Chondrocyte (in vitro differentiated cells): ENCODE measurements at regions not wholly inside any gene's neighbourhood (a gene's known extent, or its start where the extent isn't known, plus 50 kb on each side); places are given as distances from the start of the nearest gene placed in this dataset.

ENCODE experiments used
- DNase-seq: peaks from one replicate; pipeline ENCODE4 v3.0.0; 2021; ENCODE audit warnings: mixed read lengths, low spot score
- H3K27ac Mint-ChIP-seq: one replicate; pipeline ENCODE4 v1.8.0; 2021; ENCODE audit warnings: mild to moderate bottlenecking, moderate library complexity, mixed read lengths; ENCODE audit not compliant: unreplicated experiment
- H3K27me3 Mint-ChIP-seq: 2 replicates; pipeline ENCODE4 v1.8.0; 2021; ENCODE audit warnings: low read depth, mixed read lengths
- H3K36me3 Mint-ChIP-seq: 2 replicates; pipeline ENCODE4 v1.8.0; 2021; ENCODE audit warnings: low read depth, mixed read lengths
- H3K4me1 Mint-ChIP-seq: 2 replicates; pipeline ENCODE4 v1.8.0; 2021; ENCODE audit warnings: low read depth, mild to moderate bottlenecking, mixed read lengths
- H3K4me3 Mint-ChIP-seq: one replicate; pipeline ENCODE4 v1.8.0; 2021; ENCODE audit warnings: mild to moderate bottlenecking, moderate library complexity, mixed read lengths; ENCODE audit not compliant: unreplicated experiment
- H3K9me3 Mint-ChIP-seq: 2 replicates; pipeline ENCODE4 v1.8.0; 2021; ENCODE audit warnings: low read depth, mixed read lengths
- CTCF ChIP-seq: fragments of 200-600 bp; sonication (generic); IDR thresholded peaks from 2 replicates; pipeline ENCODE4 v1.5.0; 2021; ENCODE audit warnings: antibody characterized with exemption, mild to moderate bottlenecking, moderate library complexity

GRCh38 chr5:136805466-136805865 lies 440.1 kb upstream of the TRPC7 start:
- peak; percentile 53 for TF ChIP-seq CTCF
- Mint-ChIP-seq H3K4me3 (no peak overlapping the region), H3K9me3 (no peaks in the 10 kb centered on the region), H3K27me3 (peaks cover 15% of the 10 kb centered on the region), H3K27ac (no peak overlapping the region), H3K4me1 (peaks cover 3% of the 10 kb centered on the region), H3K36me3 (no peaks in the 10 kb centered on the region)
- no peak for DNase-seq

GRCh38 chr5:136802383-136802782 lies 437.0 kb upstream of the TRPC7 start:
- Mint-ChIP-seq H3K4me3 (no peak overlapping the region), H3K27ac (no peak overlapping the region), H3K27me3 (peaks cover 22% of the 10 kb centered on the region)

GRCh38 chr5:136799806-136800372 lies 434.5 kb upstream of the TRPC7 start:
- Mint-ChIP-seq H3K4me3 (no peak overlapping the region), H3K27me3 (peaks cover 17% of the 10 kb centered on the region), H3K9me3 (no peaks in the 10 kb centered on the region), H3K36me3 (no peaks in the 10 kb centered on the region), H3K4me1 (no peaks in the 10 kb centered on the region), H3K27ac (no peak overlapping the region)
- DNase-seq = no peak
- TF ChIP-seq CTCF = no peak

More at GRCh38 chr5:136802383-136802782, 437.0 kb upstream of the TRPC7 start:
- Mint-ChIP-seq H3K36me3 (no peaks in the 10 kb centered on the region), H3K4me1 (no peaks in the 10 kb centered on the region), H3K9me3 (no peaks in the 10 kb centered on the region)
- DNase-seq = no peak
- peak; percentile 76 for TF ChIP-seq CTCF

GRCh38 chr5:136793300-136793699 lies 428.0 kb upstream of the TRPC7 start:
- H3K4me1 Mint-ChIP-seq = no peaks in the 10 kb centered on the region
- H3K36me3 Mint-ChIP-seq = no peaks in the 10 kb centered on the region
- H3K27me3 Mint-ChIP-seq = peaks cover 11% of the 10 kb centered on the region
- no peak overlapping the region for H3K4me3 Mint-ChIP-seq
- no peak for DNase-seq
- peaks cover 6% of the 10 kb centered on the region for H3K9me3 Mint-ChIP-seq
- H3K27ac Mint-ChIP-seq = no peak overlapping the region
- no peak for TF ChIP-seq CTCF

- H3K27ac Mint-ChIP-seq = no peak overlapping the region
- no peaks in the 10 kb centered on the region for H3K27me3 Mint-ChIP-seq
- H3K36me3 Mint-ChIP-seq = no peaks in the 10 kb centered on the region
- DNase-seq = no peak
- peaks cover 2% of the 10 kb centered on the region for H3K9me3 Mint-ChIP-seq
- H3K4me1 Mint-ChIP-seq = peaks cover 15% of the 10 kb centered on the region
- no peak overlapping the region for H3K4me3 Mint-ChIP-seq
- TF ChIP-seq CTCF = no peak
These were observed 416.1 kb upstream of the TRPC7 start for GRCh38 chr5:136781464-136781863.
